Fibroblast of lung (primary cell): ENCODE measurements at regions not wholly inside any gene's neighbourhood (a gene's known extent, or its start where the extent isn't known, plus 50 kb on each side); places are given as distances from the start of the nearest gene placed in this dataset.

ENCODE experiments used
- CTCF ChIP-seq, 2 donors: IDR thresholded peaks in 1 of 2; conservative IDR thresholded peaks in 1 of 2; 1 replicate in 1 of 2; 2 replicates in 1 of 2; pipeline ENCODE4 v1.5.1; 2011 to 2012; ENCODE audit warnings: low read length in 2 of 2, control low read depth in 1 of 2, inconsistent platforms in 1 of 2, low read depth in 1 of 2, mild to moderate bottlenecking in 1 of 2
- EZH2 ChIP-seq: IDR thresholded peaks from 2 replicates; pipeline ENCODE4 v1.5.1; 2012; ENCODE audit warnings: low read length, control low read depth, mild to moderate bottlenecking; ENCODE audit errors: missing control alignments

DNA sequence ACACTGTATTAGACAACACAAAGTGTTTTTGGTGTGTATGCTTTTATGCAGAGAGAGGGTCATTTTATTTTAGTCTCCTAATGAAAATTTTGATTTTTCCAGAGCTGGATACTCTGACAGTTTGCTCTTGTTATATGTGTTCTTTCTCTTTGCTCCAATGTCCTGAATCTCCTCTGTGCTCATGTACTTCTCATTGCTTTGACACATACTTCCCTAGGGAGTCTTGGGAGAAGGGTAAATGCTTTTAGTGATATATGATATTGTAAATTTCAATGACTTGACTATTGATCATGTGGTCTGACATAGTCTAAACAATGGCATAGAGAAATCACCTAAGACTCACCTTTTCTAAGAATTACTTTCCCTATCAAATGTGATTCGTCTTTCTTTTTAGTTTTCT is 972.6 kb upstream of the EDIL3 start:
- TF ChIP-seq CTCF (conservative IDR thresholded peaks at IDR 0.05 in 1 of 2, IDR thresholded peaks at IDR 0.05 in 1 of 2; ENCODE audit: low read depth in 1 of 2, low read length in 2 of 2): no peak
- no peak for TF ChIP-seq EZH2
